Testis (tissue), 2 donors: ENCODE measurements at regions not wholly inside any gene's neighbourhood (a gene's known extent, or its start where the extent isn't known, plus 50 kb on each side); places are given as distances from the start of the nearest gene placed in this dataset.

Experiments
- DNase-seq: peaks from one replicate; pipeline ENCODE4 v3.0.0-alpha.2; 2019
- H3K27ac ChIP-seq, 2 donors: fragments of 200-600 bp; sonication (generic); one replicate each; pipeline ENCODE4 v1.5.1; 2019
- H3K27me3 ChIP-seq: fragments of 200-600 bp; sonication (generic); one replicate; pipeline ENCODE4 v1.5.1; 2019
- H3K36me3 ChIP-seq: fragments of 200-600 bp; sonication (generic); one replicate; pipeline ENCODE4 v1.5.1; 2017; ENCODE audit warnings: low read depth; ENCODE audit errors: missing control alignments
- H3K4me1 ChIP-seq: fragments of 200-600 bp; sonication (generic); one replicate; pipeline ENCODE4 v1.5.1; 2019
- H3K4me3 ChIP-seq, 2 donors: fragments of 200-600 bp; sonication (generic); one replicate each; pipeline ENCODE4 v1.5.1; 2017 to 2019
- H3K9me3 ChIP-seq: fragments of 200-600 bp; sonication (generic); one replicate; pipeline ENCODE4 v1.5.1; 2017
- POLR2A ChIP-seq: fragments of 450-650 bp; IDR thresholded peaks from one replicate; pipeline ENCODE4 v1.6.1; 2017; ENCODE audit warnings: antibody characterized with exemption, mild to moderate bottlenecking, moderate library complexity
- WGBS, 2 donors: methylation state at CpG; one replicate each; pipeline ENCODE4 v1.1.5; 2018; 5-methylcytosine and 5-hydroxymethylcytosine counted together
- intact Hi-C: fragments of 100-400 bp; cut with DNase I; formaldehyde crosslinking; loops from one replicate; pipeline ENCODE4 v1.15.1; 2023; ENCODE audit warnings: low total_unique reads
- TF ChIP-seq, protein P1 (sequence below), 3 experiments: fragments of 450-650 bp in 2 of 3; fragments of 200-600 bp in 1 of 3; sonication (generic) in 1 of 3; IDR thresholded peaks; one replicate each; pipeline ENCODE4 v1.5.1; 2016 to 2019; ENCODE audit warnings: antibody characterized with exemption in 3 of 3, mild to moderate bottlenecking in 2 of 3, moderate library complexity in 1 of 3

DNA sequence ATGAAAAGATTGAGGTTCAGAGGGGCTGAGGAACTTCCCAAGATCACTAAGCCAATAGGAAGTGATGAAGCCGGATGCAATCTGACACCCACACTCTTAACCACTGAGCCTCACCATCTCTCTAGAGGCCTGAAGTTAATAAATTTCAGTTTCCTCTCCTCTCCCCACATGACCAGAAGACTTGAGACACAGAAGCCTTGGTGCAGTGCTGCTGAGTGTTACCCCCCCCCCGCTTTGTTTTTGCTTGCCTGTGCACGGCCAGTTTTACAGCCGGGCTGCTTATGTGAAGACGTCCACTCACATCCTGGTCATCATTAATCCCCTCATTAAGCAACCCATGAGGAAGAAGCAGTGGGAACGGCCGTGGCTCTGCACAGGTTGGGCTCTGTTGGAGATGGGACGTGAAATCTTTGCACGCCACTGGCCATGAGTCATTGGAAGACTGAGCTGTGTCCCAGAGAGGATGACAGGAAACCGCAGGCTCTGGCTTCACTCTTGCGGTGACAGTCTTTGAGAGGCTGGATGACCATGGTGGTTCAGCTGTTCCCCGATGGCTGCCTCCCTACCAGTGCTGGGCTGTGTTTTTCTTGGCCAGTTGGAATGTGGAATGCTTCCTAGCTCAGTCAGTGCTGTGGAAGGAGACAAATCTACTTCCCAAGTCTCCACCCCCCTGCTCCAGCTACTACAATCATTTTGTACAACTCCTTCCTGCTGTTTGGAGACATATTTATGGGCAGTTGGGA is 232.6 kb upstream of the LRTM1 start:
- Histone ChIP-seq H3K4me3 (no peak overlapping the region), H3K27ac (no peak overlapping the region), H3K36me3 (no peaks in the 10 kb centered on the region), H3K4me1 (no peaks in the 10 kb centered on the region), H3K9me3 (no peaks in the 10 kb centered on the region), H3K27me3 (no peaks in the 10 kb centered on the region)
- no peak for DNase-seq
- TF ChIP-seq POLR2A = no peak
- TF ChIP-seq, protein P1, sequence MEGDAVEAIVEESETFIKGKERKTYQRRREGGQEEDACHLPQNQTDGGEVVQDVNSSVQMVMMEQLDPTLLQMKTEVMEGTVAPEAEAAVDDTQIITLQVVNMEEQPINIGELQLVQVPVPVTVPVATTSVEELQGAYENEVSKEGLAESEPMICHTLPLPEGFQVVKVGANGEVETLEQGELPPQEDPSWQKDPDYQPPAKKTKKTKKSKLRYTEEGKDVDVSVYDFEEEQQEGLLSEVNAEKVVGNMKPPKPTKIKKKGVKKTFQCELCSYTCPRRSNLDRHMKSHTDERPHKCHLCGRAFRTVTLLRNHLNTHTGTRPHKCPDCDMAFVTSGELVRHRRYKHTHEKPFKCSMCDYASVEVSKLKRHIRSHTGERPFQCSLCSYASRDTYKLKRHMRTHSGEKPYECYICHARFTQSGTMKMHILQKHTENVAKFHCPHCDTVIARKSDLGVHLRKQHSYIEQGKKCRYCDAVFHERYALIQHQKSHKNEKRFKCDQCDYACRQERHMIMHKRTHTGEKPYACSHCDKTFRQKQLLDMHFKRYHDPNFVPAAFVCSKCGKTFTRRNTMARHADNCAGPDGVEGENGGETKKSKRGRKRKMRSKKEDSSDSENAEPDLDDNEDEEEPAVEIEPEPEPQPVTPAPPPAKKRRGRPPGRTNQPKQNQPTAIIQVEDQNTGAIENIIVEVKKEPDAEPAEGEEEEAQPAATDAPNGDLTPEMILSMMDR (IDR thresholded peaks at IDR 0.05) = no peak
- intact Hi-C loops = no loop called here
- 68 to 81% methylated on average over 12 of the region's 12 CpGs for WGBS, 2 donors

GRCh38 chr3:55159711-55160110 is 231.9 kb upstream of the LRTM1 start:
- Histone ChIP-seq H3K9me3 (no peaks in the 10 kb centered on the region), H3K36me3 (no peaks in the 10 kb centered on the region), H3K4me1 (no peaks in the 10 kb centered on the region), H3K27me3 (no peaks in the 10 kb centered on the region), H3K27ac (no peak overlapping the region), H3K4me3 (no peak overlapping the region)
- no peak for DNase-seq
- WGBS, 2 donors = 90 to 95% methylated on average over 2 of the region's 2 CpGs
- TF ChIP-seq POLR2A = no peak
- TF ChIP-seq, protein P1 (IDR thresholded peaks at IDR 0.05) = no peak
- intact Hi-C loops = no loop called here

GRCh38 chr3:55159016-55159415 is 231.2 kb upstream of the LRTM1 start:
- no peaks in the 10 kb centered on the region for H3K9me3 ChIP-seq
- no peak overlapping the region for H3K4me3 ChIP-seq
- H3K4me1 ChIP-seq = no peaks in the 10 kb centered on the region
- H3K36me3 ChIP-seq = no peaks in the 10 kb centered on the region
- no peak overlapping the region for H3K27ac ChIP-seq
- DNase-seq = no peak
- WGBS, 2 donors = 92 to 95% methylated on average over 2 of the region's 2 CpGs
- TF ChIP-seq POLR2A = no peak
- TF ChIP-seq, protein P1 (IDR thresholded peaks at IDR 0.05) = no peak
- intact Hi-C loops = no loop called here
- H3K27me3 ChIP-seq = no peaks in the 10 kb centered on the region

DNA sequence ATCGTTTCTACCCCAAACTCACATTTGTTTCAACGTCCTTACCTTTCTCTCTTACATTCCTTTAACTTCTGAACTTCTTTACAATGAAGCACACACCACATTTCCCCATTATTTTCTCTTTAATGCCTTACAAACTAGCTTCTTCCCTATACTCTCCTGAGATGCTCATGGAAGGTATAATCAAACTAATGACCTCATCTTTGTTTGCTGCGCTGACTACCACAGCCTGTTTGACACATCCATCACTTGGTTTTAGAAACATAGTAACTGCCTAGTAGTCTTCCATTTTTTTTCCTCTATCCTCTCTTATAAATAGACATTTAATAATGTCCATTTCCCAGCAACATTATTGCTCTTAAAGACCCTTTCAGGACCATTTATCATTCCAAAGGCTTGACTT is 230.5 kb upstream of the LRTM1 start:
- intact Hi-C loops = no loop called here
- H3K27ac ChIP-seq = no peak overlapping the region
- H3K4me1 ChIP-seq = no peaks in the 10 kb centered on the region
- no peaks in the 10 kb centered on the region for H3K9me3 ChIP-seq
- 81 to 86% methylated on average over 3 of the region's 3 CpGs for WGBS, 2 donors
- DNase-seq = no peak
- H3K27me3 ChIP-seq = no peaks in the 10 kb centered on the region
- no peak overlapping the region for H3K4me3 ChIP-seq
- H3K36me3 ChIP-seq = no peaks in the 10 kb centered on the region
- TF ChIP-seq, protein P1 (IDR thresholded peaks at IDR 0.05) = no peak

GRCh38 chr3:55157731-55158130 is 229.9 kb upstream of the LRTM1 start:
- intact Hi-C loops = no loop called here
- no peaks in the 10 kb centered on the region for H3K9me3 ChIP-seq
- no peaks in the 10 kb centered on the region for H3K36me3 ChIP-seq
- H3K4me1 ChIP-seq = no peaks in the 10 kb centered on the region
- 83 to 88% methylated on average over 1 of the region's 1 CpG for WGBS, 2 donors
- DNase-seq = no peak
- no peak overlapping the region for H3K27ac ChIP-seq
- no peaks in the 10 kb centered on the region for H3K27me3 ChIP-seq
- no peak overlapping the region for H3K4me3 ChIP-seq
- no peak for TF ChIP-seq POLR2A
- TF ChIP-seq, protein P1 (IDR thresholded peaks at IDR 0.05) = no peak
